Neural crest cell (in vitro differentiated cells): ENCODE measurements at regions not wholly inside any gene's neighbourhood (a gene's known extent, or its start where the extent isn't known, plus 50 kb on each side); places are given as distances from the start of the nearest gene placed in this dataset.

ENCODE experiments used
- DNase-seq: peaks from one replicate; pipeline ENCODE4 v3.0.0; 2021; ENCODE audit warnings: low read depth, mixed read lengths, low spot score
- H3K27ac Mint-ChIP-seq: one replicate; pipeline ENCODE4 v1.8.0; 2021; ENCODE audit warnings: mild to moderate bottlenecking, mixed read lengths; ENCODE audit not compliant: unreplicated experiment
- H3K27me3 Mint-ChIP-seq: 2 replicates; pipeline ENCODE4 v1.8.0; 2021; ENCODE audit warnings: low read depth, mild to moderate bottlenecking, mixed read lengths
- H3K36me3 Mint-ChIP-seq: 2 replicates; pipeline ENCODE4 v1.8.0; 2021; ENCODE audit warnings: low read depth, mild to moderate bottlenecking, mixed read lengths
- H3K4me1 Mint-ChIP-seq: 2 replicates; pipeline ENCODE4 v1.8.0; 2021; ENCODE audit warnings: mixed read lengths
- H3K4me3 Mint-ChIP-seq: one replicate; pipeline ENCODE4 v1.8.0; 2021; ENCODE audit warnings: mild to moderate bottlenecking, mixed read lengths
- H3K9me3 Mint-ChIP-seq: 2 replicates; pipeline ENCODE4 v1.8.0; 2021; ENCODE audit warnings: mixed read lengths
- CTCF ChIP-seq: fragments of 200-600 bp; sonication (generic); conservative IDR thresholded peaks from 2 replicates; pipeline ENCODE4 v1.5.0; 2021; ENCODE audit warnings: antibody characterized with exemption, mild to moderate bottlenecking

DNA sequence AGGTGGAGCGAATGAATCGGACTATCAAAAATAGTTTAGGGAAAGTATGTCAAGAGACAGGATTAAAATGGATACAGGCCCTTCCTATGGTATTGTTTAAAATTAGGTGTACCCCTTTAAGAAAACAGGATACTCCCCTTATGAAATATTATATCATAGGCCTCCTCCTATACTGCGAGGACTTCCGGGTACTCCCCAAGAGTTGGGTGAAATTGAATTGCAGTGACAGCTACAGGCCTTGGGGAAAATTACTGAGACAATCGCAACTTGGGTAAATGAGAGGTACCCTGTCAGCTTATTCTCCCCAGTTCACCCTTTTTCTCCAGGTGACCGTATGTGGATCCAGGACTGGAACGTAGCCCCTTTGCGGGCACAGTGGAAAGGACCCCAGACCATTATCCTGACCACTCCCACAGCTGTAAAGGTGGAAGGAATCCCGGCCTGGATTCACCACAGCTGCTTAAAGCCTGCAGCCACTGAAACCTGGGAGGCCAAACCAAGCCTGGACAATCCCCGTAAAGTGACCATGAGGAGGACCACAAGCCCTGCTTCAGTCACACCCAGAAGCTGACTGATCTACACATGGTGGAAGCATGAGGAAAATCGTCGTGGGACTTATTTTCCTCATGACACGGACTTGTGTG, 1138.1 kb downstream of the ARAP2 start:
- H3K27me3 Mint-ChIP-seq = no peaks in the 10 kb centered on the region
- no peak for TF ChIP-seq CTCF
- H3K36me3 Mint-ChIP-seq = peaks cover 3% of the 10 kb centered on the region
- no peaks in the 10 kb centered on the region for H3K4me1 Mint-ChIP-seq
- H3K27ac Mint-ChIP-seq = no peak overlapping the region
- no peak for DNase-seq
- peaks cover 7% of the 10 kb centered on the region for H3K9me3 Mint-ChIP-seq
- no peak overlapping the region for H3K4me3 Mint-ChIP-seq

- H3K9me3 Mint-ChIP-seq = peaks cover 3% of the 10 kb centered on the region
- no peaks in the 10 kb centered on the region for H3K27me3 Mint-ChIP-seq
- H3K36me3 Mint-ChIP-seq = no peaks in the 10 kb centered on the region
- H3K4me3 Mint-ChIP-seq = no peak overlapping the region
- H3K4me1 Mint-ChIP-seq = no peaks in the 10 kb centered on the region
- H3K27ac Mint-ChIP-seq = no peak overlapping the region
- DNase-seq = no peak
- no peak for TF ChIP-seq CTCF
These were observed 1120.2 kb downstream of the ARAP2 start for GRCh38 chr4:35124106-35124505.

DNA sequence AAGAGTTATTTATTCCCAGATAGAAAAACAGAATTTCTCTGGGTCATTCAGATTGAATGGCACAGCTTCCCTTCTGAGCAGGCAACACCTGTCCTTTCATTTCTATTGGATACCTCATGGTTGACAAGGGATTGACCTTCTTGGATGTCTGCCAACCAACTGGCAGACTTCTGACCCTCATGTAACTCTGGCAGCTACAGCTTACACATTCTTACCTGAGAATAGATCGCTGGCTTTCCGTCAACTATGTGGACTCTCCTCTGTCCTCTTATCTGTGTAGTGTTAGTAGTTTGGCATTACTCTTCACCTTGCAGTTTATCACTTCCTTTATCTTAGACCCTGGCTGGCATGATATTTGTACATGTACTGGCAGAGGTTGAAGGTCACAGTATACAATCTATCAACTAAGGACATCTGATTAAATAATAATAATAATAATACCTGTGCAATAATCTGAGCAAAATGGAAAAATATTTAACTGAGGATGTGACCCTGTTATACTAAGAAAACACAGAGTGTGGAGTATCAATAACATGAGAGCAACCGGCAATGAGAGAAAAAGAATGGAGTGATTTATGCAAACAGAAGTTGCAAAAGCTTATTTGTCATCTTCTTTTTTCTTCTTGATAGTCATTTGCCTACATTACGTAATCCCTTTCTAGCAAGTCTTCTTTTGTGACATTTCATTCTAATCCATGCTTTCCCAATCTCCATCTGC, 1118.2 kb downstream of the ARAP2 start:
- Mint-ChIP-seq H3K27ac (no peak overlapping the region), H3K36me3 (no peaks in the 10 kb centered on the region), H3K4me1 (no peaks in the 10 kb centered on the region), H3K9me3 (peaks cover 3% of the 10 kb centered on the region), H3K27me3 (no peaks in the 10 kb centered on the region), H3K4me3 (no peak overlapping the region)
- no peak for TF ChIP-seq CTCF
- no peak for DNase-seq

- peaks cover 7% of the 10 kb centered on the region for H3K9me3 Mint-ChIP-seq
- no peaks in the 10 kb centered on the region for H3K4me1 Mint-ChIP-seq
- no peak for DNase-seq
- peaks cover 2% of the 10 kb centered on the region for H3K36me3 Mint-ChIP-seq
- TF ChIP-seq CTCF = no peak
- no peaks in the 10 kb centered on the region for H3K27me3 Mint-ChIP-seq
- H3K27ac Mint-ChIP-seq = no peak overlapping the region
- no peak overlapping the region for H3K4me3 Mint-ChIP-seq
These were observed 1105.9 kb downstream of the ARAP2 start for GRCh38 chr4:35138449-35138848.

DNA sequence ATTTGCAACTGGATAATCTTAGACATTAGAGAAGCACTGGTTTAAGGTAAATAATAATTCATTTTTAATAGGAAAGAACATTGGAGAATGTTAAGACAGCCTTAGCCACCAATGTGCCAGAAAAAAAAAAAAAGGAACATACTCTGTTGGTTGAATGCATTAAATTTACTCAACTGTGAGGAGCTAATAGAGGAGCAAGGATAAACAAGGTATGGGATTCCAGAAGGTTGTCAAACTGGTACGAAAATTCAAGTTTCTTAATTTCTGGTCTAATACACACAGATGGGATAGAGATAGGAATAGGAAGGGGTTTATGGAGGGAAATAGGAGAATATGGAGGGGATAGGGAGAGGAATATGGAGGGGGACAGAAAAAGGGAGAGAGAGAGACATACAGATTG, 1096.6 kb downstream of the ARAP2 start:
- Mint-ChIP-seq H3K27me3 (no peaks in the 10 kb centered on the region), H3K4me3 (no peak overlapping the region), H3K27ac (no peak overlapping the region), H3K4me1 (no peaks in the 10 kb centered on the region), H3K36me3 (peaks cover 7% of the 10 kb centered on the region), H3K9me3 (peaks cover 13% of the 10 kb centered on the region)
- no peak for TF ChIP-seq CTCF
- DNase-seq = no peak
